WERI-Rb-1 (cell line): ENCODE measurements at regions not wholly inside any gene's neighbourhood (a gene's known extent, or its start where the extent isn't known, plus 50 kb on each side); places are given as distances from the start of the nearest gene placed in this dataset.

Experiments used
- DNase-seq: peaks from one replicate; pipeline ENCODE4 v3.0.0-alpha.2; 2020
- H3K27ac ChIP-seq: fragments of 250-450 bp; sonication (Bioruptor Pico); 2 replicates; pipeline ENCODE4 v1.5.1; 2020; ENCODE audit warnings: mild to moderate bottlenecking, moderate library complexity
- H3K27me3 ChIP-seq: fragments of 250-450 bp; sonication (Bioruptor Pico); 2 replicates; pipeline ENCODE4 v1.5.1; 2021; ENCODE audit warnings: mild to moderate bottlenecking, low read depth, moderate library complexity; ENCODE audit not compliant: insufficient read depth, severe bottlenecking
- H3K36me3 ChIP-seq: fragments of 250-450 bp; sonication (Bioruptor Pico); 2 replicates; pipeline ENCODE4 v1.5.1; 2020; ENCODE audit warnings: mild to moderate bottlenecking, moderate library complexity
- H3K4me3 ChIP-seq: 2 replicates; pipeline ENCODE4 v1.5.1; 2011; ENCODE audit warnings: low read depth, mild to moderate bottlenecking, control low read depth, low read length
- H3K9me3 ChIP-seq: fragments of 250-450 bp; sonication (Bioruptor Pico); 2 replicates; pipeline ENCODE4 v1.5.1; 2021; ENCODE audit warnings: mild to moderate bottlenecking, moderate library complexity; ENCODE audit not compliant: severe bottlenecking
- TF ChIP-seq, protein P1 (sequence below): IDR thresholded peaks from 2 replicates; pipeline ENCODE4 v1.5.1; 2011; ENCODE audit warnings: low read depth, mild to moderate bottlenecking, control low read depth, inconsistent platforms, low read length

DNA sequence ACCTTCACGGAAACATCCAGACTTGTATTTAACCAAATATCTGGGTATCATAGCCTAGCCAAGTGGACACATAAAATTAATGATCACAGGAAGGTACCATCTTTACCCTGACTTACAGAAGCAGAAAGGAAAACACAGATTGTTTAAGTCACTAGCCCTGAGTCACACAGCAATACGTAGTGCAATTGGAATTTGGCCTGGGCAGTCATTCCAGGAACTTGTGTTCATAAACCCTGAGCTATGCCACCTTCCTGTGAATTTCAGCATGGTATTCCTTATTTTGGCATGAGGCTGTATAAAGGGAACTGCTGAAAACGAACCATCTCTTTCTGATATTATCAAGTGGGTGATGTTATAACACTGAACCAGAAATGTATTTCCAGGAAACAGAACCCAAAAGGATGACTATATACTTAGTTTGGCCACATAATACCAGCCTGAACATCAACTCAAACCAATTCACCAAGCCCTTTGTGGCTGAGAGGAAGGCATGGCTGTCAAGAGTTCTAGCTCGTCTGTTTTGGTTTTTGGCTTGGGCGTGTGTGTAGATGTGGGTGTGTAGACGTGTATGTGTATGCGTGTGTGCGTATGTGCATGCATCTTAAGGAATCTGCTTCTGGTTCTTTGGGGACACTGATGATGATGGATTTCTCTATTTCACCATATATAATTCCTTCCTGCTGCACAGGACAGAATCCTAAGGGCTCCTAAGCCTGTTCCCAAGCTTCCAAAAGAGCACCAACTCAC is 533.4 kb upstream of the ID2 start:
- Histone ChIP-seq H3K27ac (no peak overlapping the region), H3K9me3 (no peaks in the 10 kb centered on the region), H3K36me3 (no peaks in the 10 kb centered on the region), H3K27me3 (no peaks in the 10 kb centered on the region), H3K4me3 (no peak overlapping the region)
- TF ChIP-seq, protein P1, sequence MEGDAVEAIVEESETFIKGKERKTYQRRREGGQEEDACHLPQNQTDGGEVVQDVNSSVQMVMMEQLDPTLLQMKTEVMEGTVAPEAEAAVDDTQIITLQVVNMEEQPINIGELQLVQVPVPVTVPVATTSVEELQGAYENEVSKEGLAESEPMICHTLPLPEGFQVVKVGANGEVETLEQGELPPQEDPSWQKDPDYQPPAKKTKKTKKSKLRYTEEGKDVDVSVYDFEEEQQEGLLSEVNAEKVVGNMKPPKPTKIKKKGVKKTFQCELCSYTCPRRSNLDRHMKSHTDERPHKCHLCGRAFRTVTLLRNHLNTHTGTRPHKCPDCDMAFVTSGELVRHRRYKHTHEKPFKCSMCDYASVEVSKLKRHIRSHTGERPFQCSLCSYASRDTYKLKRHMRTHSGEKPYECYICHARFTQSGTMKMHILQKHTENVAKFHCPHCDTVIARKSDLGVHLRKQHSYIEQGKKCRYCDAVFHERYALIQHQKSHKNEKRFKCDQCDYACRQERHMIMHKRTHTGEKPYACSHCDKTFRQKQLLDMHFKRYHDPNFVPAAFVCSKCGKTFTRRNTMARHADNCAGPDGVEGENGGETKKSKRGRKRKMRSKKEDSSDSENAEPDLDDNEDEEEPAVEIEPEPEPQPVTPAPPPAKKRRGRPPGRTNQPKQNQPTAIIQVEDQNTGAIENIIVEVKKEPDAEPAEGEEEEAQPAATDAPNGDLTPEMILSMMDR: no peak
- no peak for DNase-seq

GRCh38 chr2:8149007-8149405 is 532.9 kb upstream of the ID2 start:
- Histone ChIP-seq H3K27me3 (no peaks in the 10 kb centered on the region), H3K9me3 (no peaks in the 10 kb centered on the region), H3K4me3 (no peak overlapping the region), H3K27ac (no peak overlapping the region), H3K36me3 (no peaks in the 10 kb centered on the region)
- TF ChIP-seq, protein P1: no peak
- no peak for DNase-seq

- H3K27ac ChIP-seq: no peak overlapping the region
- no peak for DNase-seq
- TF ChIP-seq, protein P1: no peak
- no peaks in the 10 kb centered on the region for H3K27me3 ChIP-seq
- no peaks in the 10 kb centered on the region for H3K9me3 ChIP-seq
- H3K36me3 ChIP-seq: no peaks in the 10 kb centered on the region
- H3K4me3 ChIP-seq: no peak overlapping the region
These were observed 531.8 kb upstream of the ID2 start for GRCh38 chr2:8149985-8150539.

- TF ChIP-seq, protein P1: no peak
- DNase-seq: no peak
- no peaks in the 10 kb centered on the region for H3K9me3 ChIP-seq
- no peak overlapping the region for H3K27ac ChIP-seq
- H3K27me3 ChIP-seq: no peaks in the 10 kb centered on the region
- H3K4me3 ChIP-seq: no peak overlapping the region
- no peaks in the 10 kb centered on the region for H3K36me3 ChIP-seq
These were observed 530.0 kb upstream of the ID2 start for GRCh38 chr2:8151888-8152287.

DNA sequence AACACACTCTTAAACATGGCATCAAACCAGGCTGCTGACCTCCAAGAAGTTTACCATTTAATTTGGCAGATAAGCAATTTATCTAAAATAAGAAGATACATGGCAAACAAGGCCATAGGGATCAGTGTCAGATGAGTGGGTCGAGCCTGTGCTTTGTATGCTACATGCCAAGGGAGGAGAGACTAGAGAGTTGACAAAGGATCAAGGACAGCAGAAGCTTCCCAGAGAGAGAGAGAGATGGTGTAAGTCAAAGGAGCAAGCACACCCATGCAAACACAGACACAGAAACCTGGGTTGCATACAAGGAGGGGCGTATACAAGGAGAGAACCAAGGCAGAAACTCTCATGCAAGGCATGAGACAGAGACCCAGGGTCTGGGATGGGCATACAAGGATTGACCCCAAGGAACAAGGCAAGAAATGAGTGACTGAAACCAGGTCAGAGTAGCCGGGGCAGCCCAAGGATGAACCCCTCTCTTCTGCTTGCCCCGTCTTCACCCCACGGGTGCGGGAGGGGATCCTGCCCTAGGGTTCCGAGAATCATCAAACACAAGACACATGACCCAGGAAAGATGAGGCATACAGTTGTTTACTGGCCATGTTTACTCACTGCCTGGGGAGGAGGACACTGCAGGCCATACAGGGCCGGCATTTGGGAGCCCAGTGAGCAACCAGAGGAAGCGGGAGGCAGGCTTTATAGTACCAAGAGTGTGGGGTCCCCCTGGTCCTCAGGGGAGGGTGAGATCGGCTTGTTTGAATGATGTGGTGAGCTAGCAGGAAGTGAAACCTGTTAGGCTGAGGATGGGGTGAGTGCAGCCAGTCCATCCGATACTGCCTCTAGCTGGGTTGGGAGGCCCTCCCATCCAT is 529.2 kb upstream of the ID2 start:
- DNase-seq: no peak
- Histone ChIP-seq H3K27ac (no peak overlapping the region), H3K27me3 (no peaks in the 10 kb centered on the region), H3K4me3 (no peak overlapping the region), H3K36me3 (no peaks in the 10 kb centered on the region), H3K9me3 (no peaks in the 10 kb centered on the region)
- TF ChIP-seq, protein P1: no peak
